M059J (cell line): ENCODE measurements at regions not wholly inside any gene's neighbourhood (a gene's known extent, or its start where the extent isn't known, plus 50 kb on each side); places are given as distances from the start of the nearest gene placed in this dataset.
"Not testable (repeated sequence)": the region's sequence is repeated elsewhere in the genome, so short reads cannot be mapped to it uniquely, and the experiment has no call there.

Source experiments
- DNase-seq: peaks from one replicate; pipeline ENCODE4 v3.0.0-alpha.2; 2012; ENCODE audit warnings: low read depth

DNA sequence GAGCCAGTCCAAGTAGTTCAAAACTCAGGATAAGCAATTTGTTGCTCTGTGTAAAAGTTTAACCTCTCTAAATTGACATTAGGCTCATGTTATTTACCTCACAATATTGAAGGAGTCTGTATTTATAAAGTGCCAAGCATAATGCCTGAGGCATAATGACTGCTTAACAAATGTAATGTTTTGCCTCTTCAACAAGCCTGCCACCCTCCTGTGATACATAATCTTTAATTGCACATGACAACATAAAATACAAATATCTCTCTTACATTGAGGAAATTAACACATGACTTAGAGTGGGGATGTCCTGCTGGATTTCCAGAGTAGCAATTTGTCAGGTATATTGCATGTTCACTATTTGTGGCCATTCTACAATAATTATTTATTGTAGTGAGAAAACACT lies 469.2 kb upstream of the ANO5 start:
- DNase-seq, result no peak

DNA sequence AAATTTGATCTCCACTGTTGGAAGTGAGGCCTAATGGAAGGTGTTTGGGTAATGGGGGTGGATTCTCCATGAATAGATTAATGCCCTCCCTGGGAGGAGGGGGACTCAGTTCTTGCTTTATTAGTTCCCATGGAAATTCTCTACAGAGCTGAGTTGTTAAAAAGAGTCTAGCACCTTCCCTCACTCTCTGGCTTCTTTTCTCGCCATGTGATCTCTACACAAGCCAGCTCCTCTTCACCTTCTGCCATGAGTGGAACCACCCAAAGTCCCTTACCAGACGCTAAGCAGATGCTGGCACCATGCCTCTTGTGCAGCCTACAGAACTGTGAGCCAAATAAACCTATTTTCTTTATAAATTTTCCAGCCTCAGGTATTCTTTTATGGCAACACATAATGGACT lies 465.8 kb upstream of the ANO5 start:
- DNase-seq, result no peak

DNA sequence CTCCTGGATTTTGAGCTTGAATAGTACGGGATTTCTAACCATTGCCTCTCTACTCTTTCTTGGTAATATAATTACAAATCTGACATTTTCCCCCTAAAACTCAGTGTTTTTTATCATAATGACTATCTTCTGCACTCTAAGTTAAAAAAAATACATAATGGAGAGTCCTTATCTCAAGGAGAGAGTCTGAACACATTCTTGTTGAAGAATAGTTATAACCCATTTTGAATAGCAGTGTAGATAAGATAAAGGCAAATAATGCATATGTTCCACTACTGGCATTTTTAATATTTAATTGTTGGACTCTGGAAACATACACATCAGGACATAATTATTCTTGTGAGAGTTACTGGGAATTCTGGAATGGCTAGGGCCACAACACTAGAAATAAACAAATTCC lies 456.5 kb upstream of the ANO5 start:
- no peak for DNase-seq

DNA sequence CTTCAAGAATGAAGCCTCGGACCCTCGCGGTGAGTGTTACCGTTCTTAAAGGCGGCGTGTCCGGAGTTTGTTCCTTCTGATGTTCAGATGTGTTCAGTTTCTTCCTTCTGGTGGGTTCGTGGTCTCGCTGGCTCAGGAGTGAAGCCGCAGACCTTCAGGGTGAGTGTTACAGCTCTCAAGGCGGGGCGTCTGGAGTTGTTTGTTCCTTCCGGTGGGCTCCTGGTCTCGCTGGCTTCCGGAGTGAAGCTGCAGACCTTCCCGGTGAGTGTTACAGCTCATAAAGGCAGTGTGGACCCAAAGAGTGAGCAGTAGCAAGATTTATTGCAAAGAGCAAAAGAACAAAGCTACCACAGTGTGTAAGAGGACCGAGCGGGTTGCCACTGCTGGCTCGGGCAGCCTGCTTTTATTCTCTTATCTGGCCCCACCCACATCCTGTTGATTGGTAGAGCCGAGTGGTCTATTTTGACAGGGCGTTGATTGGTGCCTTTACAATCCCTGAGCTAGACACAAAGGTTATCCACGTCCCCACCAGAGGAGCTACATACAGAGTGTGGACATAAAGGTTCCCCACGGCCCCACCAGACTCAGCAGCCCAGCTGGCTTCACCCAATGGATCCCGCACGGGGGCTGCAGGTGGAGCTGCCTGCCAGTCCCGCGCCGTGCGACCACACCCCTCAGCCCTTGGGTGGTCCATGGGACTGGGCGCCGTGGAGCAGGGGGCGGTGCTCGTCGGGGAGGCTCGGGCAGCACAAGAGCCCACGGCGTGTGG lies 440.2 kb upstream of the ANO5 start:
- not testable (repeated sequence) for DNase-seq

DNA sequence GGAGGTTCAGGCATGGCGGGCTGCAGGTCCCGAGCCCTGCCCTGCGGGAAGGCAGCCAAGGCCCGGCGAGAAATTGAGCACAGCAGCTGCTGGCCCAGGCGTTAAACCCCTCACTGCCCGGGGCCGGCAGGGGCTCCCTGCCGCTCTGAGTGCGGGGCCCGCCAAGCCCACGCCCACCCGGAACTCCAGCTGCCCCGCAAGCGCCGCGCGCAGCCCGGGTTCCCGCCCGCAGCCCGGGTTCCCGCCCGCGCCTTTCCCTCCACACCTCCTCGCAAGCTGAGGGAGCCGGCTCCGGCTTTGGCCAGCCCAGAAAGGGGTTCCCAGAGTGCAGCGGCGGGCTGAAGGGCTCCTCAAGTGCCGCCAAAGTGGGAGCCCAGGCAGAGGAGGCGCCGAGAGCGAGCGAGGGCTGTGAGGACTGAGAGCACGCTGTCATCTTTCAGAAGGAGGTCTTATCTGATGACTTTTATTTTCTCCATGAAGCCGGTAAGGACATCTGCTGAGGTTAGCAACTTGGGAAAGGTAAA lies 439.6 kb upstream of the ANO5 start:
- not testable (repeated sequence) for DNase-seq

DNA sequence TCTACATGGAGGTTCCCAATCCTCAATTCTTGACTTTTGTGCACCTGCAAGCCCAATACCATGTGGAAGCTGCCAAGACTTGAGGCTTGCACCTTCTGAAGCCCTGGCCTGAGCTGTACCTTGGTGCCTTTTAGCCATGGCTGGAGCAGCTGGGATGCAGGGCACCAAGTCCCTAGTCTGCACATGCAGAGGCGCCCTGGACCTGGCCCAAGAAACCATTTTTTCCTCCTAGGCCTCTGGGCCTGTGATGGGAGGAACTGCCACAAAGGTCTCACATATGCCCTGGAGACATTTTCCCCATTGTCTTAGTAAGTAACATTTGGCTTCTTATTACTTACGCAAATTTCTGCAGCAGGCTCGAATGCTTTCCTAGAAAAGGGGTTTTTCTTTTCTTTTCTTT lies 431.9 kb upstream of the ANO5 start:
- DNase-seq, result no peak

DNA sequence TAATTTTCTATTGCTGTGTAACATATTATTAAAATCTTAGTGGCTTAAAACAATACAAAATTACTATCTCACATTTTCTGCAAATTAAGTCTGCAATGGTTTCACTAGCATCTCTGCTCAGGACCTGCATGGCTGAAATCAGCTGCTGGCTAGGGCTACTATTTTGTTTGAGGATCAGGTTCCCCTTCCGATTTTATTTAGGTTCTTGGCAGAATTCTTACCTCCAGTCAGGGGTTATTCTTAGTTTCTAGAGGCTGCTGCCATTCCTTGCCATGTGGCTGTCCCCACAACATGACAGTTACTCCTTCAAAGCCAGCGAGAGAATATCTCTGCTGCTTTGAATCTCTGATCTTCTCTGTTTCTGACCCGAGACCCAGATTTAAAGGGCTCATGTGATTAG lies 424.5 kb upstream of the ANO5 start:
- no peak for DNase-seq

DNA sequence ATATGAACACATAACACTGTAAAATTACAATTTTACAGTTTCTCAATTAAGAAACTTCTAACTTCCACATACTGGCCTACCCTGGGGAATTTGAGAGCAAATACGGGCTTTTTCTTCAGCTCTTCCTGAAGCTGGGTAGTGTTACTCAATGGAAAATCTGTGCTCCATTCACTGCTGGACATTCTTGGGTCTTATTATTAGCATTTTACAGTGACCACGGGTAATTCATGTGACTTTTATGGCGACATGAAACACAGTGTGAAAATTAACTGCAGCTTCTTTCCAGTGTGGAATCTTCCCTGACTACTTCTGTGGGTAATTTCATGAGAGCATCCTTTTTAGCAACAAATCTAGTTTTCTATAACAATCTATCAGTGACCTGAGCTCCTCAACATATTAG lies 423.7 kb upstream of the ANO5 start:
- no peak for DNase-seq

DNA sequence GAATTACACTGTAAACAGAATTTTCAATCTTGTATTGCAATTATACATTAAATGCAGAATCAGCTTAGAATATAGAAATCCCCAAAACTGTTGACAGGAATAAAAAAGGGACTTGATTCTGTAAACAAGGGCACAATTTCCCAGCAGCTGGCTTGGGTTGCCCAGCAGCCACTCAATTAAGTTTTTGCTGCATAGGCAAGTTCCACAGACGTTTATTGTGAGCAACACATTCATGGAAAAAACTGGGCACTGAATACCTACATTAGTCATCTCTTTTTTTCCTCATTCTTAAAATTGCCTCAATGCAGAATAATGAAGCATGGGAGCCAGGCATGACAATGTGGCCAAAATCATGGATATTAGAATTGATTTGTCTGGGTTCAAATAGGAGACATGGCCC lies 421.8 kb upstream of the ANO5 start:
- no peak for DNase-seq

DNA sequence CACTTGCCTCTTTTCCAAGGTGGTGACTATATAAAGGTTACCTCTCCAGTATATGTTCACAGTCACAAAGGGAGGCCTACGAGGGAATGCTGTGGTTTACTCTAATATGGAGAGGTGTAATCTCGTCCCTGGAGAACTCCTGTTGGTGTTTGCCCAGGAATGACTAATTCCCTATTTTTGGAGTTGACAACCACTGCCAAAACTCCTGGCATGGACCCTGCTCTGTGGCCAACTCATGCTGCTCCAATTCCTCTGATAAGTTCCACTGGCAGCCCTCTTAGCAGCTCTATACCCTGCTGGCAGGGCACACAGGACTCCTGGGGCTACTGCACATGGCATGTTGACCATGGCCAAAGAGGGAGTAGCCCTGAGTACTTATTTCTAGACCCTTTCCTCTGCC lies 418.7 kb upstream of the ANO5 start:
- no peak for DNase-seq

DNA sequence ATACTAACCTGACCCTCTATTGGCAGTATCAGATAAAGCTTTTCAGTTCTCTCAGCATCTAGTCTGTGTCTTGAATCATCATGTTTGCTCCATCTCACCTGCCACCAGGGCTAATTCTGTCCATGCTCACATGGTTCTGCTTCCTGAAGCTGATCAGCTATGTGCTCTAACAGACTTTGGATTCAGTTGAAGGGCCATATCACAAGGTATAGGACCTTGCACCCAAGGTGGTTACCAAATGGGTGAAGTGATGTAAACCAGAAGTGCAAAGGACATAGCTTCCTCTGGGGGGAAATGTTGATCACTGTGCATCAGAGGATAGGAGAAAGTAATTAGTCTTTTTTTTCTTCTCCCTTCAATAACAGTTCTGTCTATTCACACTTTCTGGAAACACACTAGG lies 417.0 kb upstream of the ANO5 start:
- DNase-seq, result no peak

DNA sequence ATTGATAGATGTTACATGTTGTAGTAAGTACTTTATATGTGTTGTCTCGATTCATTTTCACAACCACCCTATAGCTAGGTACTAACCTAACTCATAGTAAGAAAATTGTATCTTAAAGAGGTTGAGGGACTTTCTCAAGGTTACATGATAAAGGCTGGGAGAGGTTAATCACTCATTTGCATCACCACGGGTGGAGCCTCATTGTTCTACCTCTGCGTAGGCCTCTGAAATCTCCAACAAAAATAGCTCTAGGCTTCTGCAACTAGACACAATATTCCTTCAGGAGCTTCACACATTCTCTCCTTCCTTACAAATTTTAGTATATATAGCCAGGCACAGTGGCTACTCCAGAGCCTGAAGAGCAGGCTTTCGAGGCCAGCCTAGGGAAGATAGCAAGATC lies 408.9 kb upstream of the ANO5 start:
- no peak for DNase-seq

DNA sequence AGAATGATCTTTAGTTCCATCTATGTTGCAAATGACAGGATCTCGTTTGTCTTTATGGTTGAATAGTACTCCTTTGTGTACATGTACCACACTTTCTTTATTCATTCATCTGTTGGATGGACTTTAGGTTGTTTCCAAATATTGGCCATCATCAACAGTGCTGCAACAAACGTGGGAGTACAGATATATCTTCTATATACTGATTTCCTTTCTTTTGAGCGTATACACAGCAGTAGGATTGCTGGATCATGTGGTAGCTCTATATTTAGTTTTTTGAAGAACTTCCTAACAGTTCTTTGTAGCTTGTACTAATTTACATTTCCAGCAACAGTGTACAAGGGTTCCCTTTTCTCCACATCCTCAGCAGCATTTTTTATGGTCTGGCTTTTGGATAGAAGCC lies 407.5 kb upstream of the ANO5 start:
- DNase-seq, result no peak

DNA sequence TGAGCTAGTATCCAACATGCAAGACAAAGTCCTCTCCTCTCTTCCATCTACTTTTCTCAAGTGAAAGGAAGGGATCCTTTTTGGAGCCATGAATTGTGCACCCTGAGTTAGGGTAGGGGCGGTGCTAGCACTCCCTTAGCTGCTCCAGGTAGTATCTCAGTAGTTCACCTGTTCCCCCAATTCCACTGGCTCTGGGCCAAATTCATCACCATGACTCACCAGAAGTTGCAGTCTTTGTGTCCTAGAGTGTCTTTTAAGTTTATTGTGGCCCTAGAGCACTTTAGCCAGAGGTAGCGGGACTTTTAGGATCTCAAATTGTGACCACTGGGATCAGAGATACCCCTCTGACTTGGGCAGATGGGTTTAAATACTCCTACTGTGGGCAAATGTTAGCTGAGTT lies 398.6 kb upstream of the ANO5 start:
- DNase-seq, result no peak

DNA sequence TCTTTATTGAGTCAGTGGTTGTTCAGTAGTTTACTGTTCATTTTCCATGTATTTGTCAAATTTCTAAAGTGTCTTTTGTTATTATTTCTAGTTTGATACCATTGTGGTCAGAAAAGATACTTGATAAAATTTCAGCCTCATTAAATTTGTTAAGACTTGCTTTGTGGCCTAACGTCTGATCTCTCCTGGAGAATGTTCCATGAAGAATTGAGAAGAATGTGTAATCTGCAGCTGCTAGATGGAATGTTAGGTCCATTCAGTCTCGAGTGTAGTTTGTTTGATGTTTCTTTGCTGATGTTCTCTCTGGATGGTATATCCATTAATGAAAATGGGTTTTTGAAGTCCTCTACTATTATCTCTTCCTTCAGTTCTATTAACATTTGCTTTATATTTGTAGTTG lies 394.7 kb upstream of the ANO5 start:
- no peak for DNase-seq

DNA sequence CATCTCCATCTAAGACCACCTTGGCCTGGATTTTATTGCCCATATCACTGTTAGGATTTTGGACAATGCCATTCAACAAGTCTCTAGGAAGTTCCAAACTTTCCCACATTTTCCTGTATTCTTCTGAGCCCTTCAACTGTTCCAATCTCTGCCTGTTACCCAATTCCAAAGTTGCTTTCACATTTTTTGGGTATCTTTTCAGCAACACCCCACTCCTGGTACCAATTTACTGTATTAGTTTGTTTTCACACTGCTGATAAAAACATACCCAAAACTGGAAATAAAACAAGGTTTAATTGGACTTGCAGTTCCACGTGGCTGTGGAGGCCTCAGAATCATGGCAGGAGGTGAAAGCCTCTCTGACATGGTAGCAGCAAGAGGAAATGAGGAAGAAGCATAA lies 388.4 kb upstream of the ANO5 start:
- DNase-seq, result not testable (repeated sequence)

DNA sequence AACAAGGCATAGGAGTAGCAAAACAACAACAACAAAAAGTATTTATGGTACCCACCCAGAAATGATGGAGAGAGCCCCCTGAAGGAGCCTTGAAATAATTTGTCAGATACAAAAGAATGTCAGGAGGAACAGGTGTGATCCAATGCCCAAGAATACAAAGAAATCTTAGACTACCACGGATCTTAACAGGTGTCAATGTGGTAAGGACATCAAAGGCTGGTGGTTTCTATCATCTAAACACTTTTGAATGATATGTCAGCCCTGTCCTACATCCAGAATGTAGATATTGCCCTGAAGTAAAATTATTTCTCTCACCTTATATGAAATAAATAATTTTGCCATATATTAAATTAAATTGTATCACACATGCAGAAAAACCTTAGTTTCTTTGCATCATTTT lies 386.4 kb upstream of the ANO5 start:
- no peak for DNase-seq

DNA sequence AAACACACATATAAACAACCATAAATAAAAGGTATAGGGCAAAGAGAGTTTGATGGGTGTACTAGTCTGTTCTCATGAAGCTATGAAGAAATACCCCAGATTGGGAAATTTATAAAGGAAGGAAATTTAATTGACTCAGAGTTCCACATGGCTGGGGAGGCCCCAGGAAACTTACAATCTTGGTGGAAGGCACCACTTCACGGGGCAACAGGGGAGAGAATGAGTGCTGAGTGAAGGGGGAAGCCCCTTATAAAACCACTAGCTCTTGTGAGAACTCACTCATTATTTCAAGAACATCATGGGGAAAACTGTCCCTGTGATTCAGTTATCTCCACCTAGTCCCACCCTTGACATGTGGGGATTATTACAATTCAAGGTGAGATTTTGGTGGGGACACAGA lies 385.9 kb upstream of the ANO5 start:
- no peak for DNase-seq

DNA sequence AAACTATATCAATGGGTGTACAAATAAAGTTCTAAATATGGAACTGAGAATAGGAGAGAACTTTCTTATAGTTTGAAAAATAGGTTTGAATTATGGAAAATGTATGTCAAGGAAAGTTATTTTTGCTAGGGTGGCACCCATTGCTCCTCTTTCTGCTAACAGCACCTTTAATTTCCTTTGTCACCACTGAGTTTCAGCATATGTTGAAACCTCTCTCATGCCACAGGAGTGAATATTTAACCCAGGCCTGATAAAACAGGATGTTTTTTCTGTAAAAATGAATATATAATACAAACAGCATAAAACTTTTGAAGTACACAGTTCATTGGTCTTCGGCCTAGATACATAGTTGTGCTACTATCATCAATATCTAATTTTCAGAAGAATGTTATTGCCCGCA lies 385.5 kb upstream of the ANO5 start:
- DNase-seq, result no peak

DNA sequence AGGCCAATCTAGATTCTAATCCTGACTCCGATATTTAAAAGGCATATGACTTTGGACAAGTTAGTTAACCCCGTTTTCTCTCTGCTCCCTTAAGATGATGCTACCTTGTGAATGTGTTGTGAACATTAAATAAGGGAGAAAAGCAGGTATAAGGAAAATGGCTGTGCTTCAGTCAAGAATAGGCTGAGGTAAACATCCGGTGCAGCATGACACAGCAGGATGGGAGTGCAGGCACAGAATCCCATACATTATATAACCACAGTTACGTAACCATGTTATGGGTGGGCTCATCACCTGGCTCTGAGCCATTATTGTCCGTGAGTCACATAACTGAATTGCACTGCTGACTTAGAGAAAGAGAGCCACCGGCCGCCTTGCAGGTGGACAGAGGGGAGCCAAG lies 382.2 kb upstream of the ANO5 start:
- DNase-seq, result no peak

DNA sequence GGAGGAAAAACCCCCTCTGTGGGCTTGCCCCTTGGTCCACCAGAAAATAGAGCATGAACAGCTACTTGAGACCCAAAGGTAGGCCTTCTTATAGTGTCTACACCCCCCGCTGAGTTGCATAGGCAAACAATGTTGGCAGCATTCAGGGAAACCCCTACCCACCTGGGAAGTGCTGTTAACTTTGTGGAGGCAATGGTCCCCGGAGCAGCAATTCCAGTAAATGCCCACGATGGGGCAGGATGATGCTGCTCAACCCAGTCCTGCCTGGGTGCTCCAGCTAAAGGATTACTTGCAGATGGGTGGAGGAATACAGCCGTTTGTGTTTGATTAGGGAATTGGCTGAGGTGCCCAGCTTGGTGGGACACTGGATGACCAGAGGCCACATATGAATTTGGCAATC lies 381.3 kb upstream of the ANO5 start:
- no peak for DNase-seq

DNA sequence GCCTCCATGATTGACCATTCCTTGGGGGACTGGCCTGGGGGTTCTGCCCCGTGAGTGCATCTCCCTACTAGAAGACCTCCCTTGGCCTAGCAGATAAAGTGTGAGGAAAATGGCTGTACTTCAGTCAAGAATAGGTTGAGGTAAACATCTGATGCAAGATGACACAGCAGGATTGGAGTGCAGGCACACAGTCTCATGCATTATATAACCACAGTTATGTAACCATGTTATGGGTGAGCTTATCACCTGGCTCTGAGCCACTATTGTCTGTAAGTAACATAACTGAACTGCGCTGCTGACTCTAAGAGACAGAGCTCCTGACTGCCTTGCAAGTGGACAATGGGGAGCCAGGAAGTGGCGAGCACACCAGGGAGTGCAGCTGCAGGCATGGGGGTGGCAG lies 378.7 kb upstream of the ANO5 start:
- DNase-seq, result no peak

DNA sequence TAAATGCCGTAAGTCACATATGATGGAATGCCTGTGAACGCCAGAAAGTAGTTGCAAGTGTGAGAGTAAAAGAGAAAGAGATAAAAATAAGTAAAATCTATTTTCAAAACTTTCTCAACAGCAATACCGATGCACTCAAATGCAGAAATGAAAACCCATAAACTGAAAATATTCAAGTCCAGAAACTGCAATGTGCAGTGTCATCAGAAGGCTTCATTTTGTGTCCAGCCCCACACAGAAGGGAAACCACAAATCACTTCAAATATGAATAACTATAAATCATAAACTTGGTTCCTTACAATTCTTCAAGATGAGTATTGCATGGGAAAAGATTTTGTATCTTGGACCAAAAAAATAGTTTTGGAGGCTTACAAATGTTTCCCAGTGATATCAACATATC lies 375.2 kb upstream of the ANO5 start:
- no peak for DNase-seq

DNA sequence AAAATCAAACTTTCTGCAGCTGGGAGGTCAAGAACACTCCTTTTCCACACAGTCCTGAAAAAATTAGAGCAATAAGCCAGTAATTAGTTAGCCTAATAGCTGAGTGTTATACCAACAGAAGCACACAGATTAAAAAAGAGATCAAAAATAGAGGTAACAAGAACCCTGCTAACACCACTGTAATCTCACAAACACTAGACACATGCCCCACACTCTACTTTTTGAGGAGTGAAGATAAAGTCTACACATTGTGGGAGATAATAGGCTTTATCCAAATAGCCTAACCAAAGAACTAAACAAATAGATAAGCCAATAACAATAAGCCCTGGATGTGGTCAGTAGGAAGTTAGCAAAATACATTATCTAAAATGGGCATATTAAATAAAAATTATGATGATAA lies 372.7 kb upstream of the ANO5 start:
- no peak for DNase-seq
